Left lung (tissue), 4 donors: ENCODE measurements at regions not wholly inside any gene's neighbourhood (a gene's known extent, or its start where the extent isn't known, plus 50 kb on each side); places are given as distances from the start of the nearest gene placed in this dataset.
A peak's percentile ranks its signal among the peaks of the same experiment; 100 is the strongest.

Experiments used
- ATAC-seq: fragments of 200-7000 bp; cut with Tn5 transposase; one replicate; pipeline ENCODE4 v1.9.1; 2020; ENCODE audit warnings: moderate library complexity
- DNase-seq, 4 donors: peaks; one replicate each; pipeline ENCODE4 v3.0.0-alpha.2; 2013 to 2020
- H3K27ac ChIP-seq, 2 donors: fragments of 200-600 bp; sonication (generic) in 1 of 2; one replicate each; pipeline versions ENCODE4 v1.5.0 to v1.8.0; 2020 to 2021
- H3K27me3 ChIP-seq, 2 donors: fragments of 200-600 bp; sonication (generic) in 1 of 2; one replicate each; pipeline versions ENCODE4 v1.5.0 to v1.8.0; 2020 to 2021
- H3K36me3 ChIP-seq, 2 donors: fragments of 200-600 bp; sonication (generic) in 1 of 2; one replicate each; pipeline versions ENCODE4 v1.5.0 to v1.8.0; 2020 to 2021
- H3K4me1 ChIP-seq, 2 donors: fragments of 200-600 bp; one replicate each; pipeline ENCODE4 v1.8.0; 2021
- H3K4me3 ChIP-seq, 2 donors: fragments of 200-600 bp; sonication (generic) in 1 of 2; one replicate each; pipeline versions ENCODE4 v1.5.0 to v1.8.0; 2020 to 2021; ENCODE audit warnings: mild to moderate bottlenecking in 1 of 2
- H3K9me3 ChIP-seq, 2 donors: fragments of 200-600 bp; sonication (generic) in 1 of 2; one replicate each; pipeline versions ENCODE4 v1.5.0 to v1.8.0; 2020 to 2021
- intact Hi-C, 2 donors: fragments of 100-400 bp; cut with DNase I; formaldehyde crosslinking; loops; one replicate each; pipeline versions ENCODE4 v1.11.2 to v1.14.2; 2022
- TF ChIP-seq, protein P1 (sequence below), 2 donors: fragments of 200-600 bp; sonication (generic) in 1 of 2; IDR thresholded peaks; one replicate each; pipeline versions ENCODE4 v1.5.0 to v1.8.0; 2021; ENCODE audit warnings: antibody characterized with exemption in 2 of 2
- donor health status: DM: no; HTN: yes; CAD: no.
- donor health status: DM: no; HTN: no; CAD: no.

DNA sequence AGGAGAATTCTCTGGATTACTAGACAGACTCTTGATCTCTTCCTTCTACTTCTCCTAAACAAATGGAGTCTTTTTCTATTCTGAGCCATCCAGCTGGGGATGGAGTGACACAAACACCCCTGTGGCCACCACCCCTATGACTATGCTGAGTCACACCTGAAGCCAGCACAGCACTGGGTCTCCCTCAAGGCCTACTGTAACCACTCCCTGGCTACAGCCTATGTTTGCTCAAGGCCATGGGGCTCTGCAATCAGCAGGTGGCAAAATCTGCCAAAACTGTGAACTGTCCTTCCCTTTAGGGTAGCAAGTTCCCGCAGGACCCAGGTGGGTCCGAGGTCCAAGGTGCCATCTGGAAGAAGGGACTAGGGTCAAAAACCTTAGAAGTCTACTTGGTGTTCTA lies 132.3 kb downstream of the TINAG start:
- H3K4me1 ChIP-seq, result no peaks in the 10 kb centered on the region
- no peaks in the 10 kb centered on the region for H3K36me3 ChIP-seq
- H3K27me3 ChIP-seq, result no peaks in the 10 kb centered on the region
- TF ChIP-seq, protein P1, sequence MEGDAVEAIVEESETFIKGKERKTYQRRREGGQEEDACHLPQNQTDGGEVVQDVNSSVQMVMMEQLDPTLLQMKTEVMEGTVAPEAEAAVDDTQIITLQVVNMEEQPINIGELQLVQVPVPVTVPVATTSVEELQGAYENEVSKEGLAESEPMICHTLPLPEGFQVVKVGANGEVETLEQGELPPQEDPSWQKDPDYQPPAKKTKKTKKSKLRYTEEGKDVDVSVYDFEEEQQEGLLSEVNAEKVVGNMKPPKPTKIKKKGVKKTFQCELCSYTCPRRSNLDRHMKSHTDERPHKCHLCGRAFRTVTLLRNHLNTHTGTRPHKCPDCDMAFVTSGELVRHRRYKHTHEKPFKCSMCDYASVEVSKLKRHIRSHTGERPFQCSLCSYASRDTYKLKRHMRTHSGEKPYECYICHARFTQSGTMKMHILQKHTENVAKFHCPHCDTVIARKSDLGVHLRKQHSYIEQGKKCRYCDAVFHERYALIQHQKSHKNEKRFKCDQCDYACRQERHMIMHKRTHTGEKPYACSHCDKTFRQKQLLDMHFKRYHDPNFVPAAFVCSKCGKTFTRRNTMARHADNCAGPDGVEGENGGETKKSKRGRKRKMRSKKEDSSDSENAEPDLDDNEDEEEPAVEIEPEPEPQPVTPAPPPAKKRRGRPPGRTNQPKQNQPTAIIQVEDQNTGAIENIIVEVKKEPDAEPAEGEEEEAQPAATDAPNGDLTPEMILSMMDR (IDR thresholded peaks at IDR 0.05), result no peak
- H3K9me3 ChIP-seq, result peaks cover 0 to 4% of the 10 kb centered on the region in 2 donors
- intact Hi-C loops, result no loop called here
- no peak overlapping the region for H3K27ac ChIP-seq
- DNase-seq (no peak), ATAC-seq (no peak)
- no peak overlapping the region for H3K4me3 ChIP-seq

DNA sequence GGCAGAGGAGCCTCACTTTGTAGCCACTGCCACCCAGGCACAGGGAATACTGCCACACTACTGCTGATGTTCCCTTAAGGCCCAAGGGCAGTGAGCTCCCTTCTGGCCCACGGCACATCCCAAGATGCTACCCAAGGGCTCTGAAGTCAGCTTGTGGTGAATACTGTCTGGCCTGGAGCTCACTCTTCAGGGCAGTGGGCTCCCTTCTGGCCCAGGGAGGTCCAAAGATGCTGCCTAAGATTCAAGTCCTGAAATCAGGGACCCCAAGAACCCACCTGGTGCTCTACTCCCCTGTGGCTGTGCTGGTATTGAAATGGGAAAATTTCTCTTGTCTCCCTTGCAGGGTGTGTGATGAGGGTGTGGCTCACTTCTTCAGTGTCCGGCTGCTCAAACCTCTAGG lies 132.8 kb downstream of the TINAG start:
- no peak overlapping the region for H3K27ac ChIP-seq
- H3K27me3 ChIP-seq, result no peaks in the 10 kb centered on the region
- TF ChIP-seq, protein P1 (IDR thresholded peaks at IDR 0.05), result no peak
- no peaks in the 10 kb centered on the region for H3K4me1 ChIP-seq
- DNase-seq (peak in 1 of 4 donors; percentile 15), ATAC-seq (no peak)
- no peaks in the 10 kb centered on the region for H3K36me3 ChIP-seq
- intact Hi-C loops, result no loop called here
- H3K9me3 ChIP-seq, result peaks cover 0 to 4% of the 10 kb centered on the region in 2 donors
- H3K4me3 ChIP-seq, result no peak overlapping the region

- H3K9me3 ChIP-seq, result peaks cover 0 to 4% of the 10 kb centered on the region in 2 donors
- peak in 1 of 4 donors; percentile 24 for DNase-seq
- no peaks in the 10 kb centered on the region for H3K36me3 ChIP-seq
- no peaks in the 10 kb centered on the region for H3K27me3 ChIP-seq
- ATAC-seq, result no peak
- no peaks in the 10 kb centered on the region for H3K4me1 ChIP-seq
- H3K27ac ChIP-seq, result no peak overlapping the region
- TF ChIP-seq, protein P1 (IDR thresholded peaks at IDR 0.05), result no peak
- H3K4me3 ChIP-seq, result no peak overlapping the region
- intact Hi-C loops, result no loop called here
Observed at GRCh38 chr6:54441687-54442248, 133.5 kb downstream of the TINAG start.

- Histone ChIP-seq H3K27me3 (no peaks in the 10 kb centered on the region), H3K36me3 (no peaks in the 10 kb centered on the region), H3K27ac (no peak overlapping the region), H3K9me3 (peaks cover 0 to 4% of the 10 kb centered on the region in 2 donors), H3K4me1 (no peaks in the 10 kb centered on the region), H3K4me3 (no peak overlapping the region)
- ATAC-seq (no peak), DNase-seq (no peak)
- TF ChIP-seq, protein P1 (IDR thresholded peaks at IDR 0.05), result no peak
- intact Hi-C loops, result no loop called here
Observed at GRCh38 chr6:54445207-54445606, 137.0 kb downstream of the TINAG start.

GRCh38 chr6:54448617-54449016 lies 140.4 kb downstream of the TINAG start:
- no peaks in the 10 kb centered on the region for H3K36me3 ChIP-seq
- intact Hi-C loops, result no loop called here
- TF ChIP-seq, protein P1 (IDR thresholded peaks at IDR 0.05), result no peak

More at GRCh38 chr6:54448617-54449016, 140.4 kb downstream of the TINAG start:
- Histone ChIP-seq H3K9me3 (peaks cover 0 to 6% of the 10 kb centered on the region in 2 donors), H3K4me3 (no peak overlapping the region), H3K27me3 (no peaks in the 10 kb centered on the region), H3K27ac (no peak overlapping the region), H3K4me1 (no peaks in the 10 kb centered on the region)
- DNase-seq (no peak), ATAC-seq (no peak)
